ENCODE measurements at regions not wholly inside any gene's neighbourhood (a gene's known extent, or its start where the extent isn't known, plus 50 kb on each side); places are given as distances from the start of the nearest gene placed in this dataset.

GRCh38 chr2:54020793-54021414 is 50.1 kb upstream of the PSME4 start:
- H3K4me3 ChIP-seq (ENCODE audit: severe bottlenecking) = no peak overlapping the region
- H3K27me3 ChIP-seq (ENCODE audit: insufficient read depth, poor library complexity, severe bottlenecking) = no peaks in the 10 kb centered on the region
- ATAC-seq (ENCODE audit: low read depth) = no peak
- DNase-seq (ENCODE audit: low spot score) = no peak
- TF ChIP-seq CTCF (IDR thresholded peaks at IDR 0.05; ENCODE audit: poor library complexity, severe bottlenecking) = no peak
- H3K27ac ChIP-seq (ENCODE audit: poor library complexity, severe bottlenecking) = no peak overlapping the region
- peaks cover 11% of the 10 kb centered on the region for H3K9me3 ChIP-seq (ENCODE audit: severe bottlenecking)
- peaks cover 4% of the 10 kb centered on the region for H3K4me1 ChIP-seq (ENCODE audit: insufficient read depth, poor library complexity, severe bottlenecking)
- no peaks in the 10 kb centered on the region for H3K36me3 ChIP-seq (ENCODE audit: low read depth)

All from RWPE2 (cell line).